OCI-LY7 (cell line): ENCODE measurements at regions not wholly inside any gene's neighbourhood (a gene's known extent, or its start where the extent isn't known, plus 50 kb on each side); places are given as distances from the start of the nearest gene placed in this dataset.

Source experiments
- CTCF ChIP-seq: fragments of 200-600 bp; sonication (generic); conservative IDR thresholded peaks from 2 replicates; pipeline ENCODE4 v1.5.1; 2014; ENCODE audit warnings: mild to moderate bottlenecking, antibody characterized with exemption, low read length, moderate library complexity, mixed read lengths
- EZH2phosphoT487 ChIP-seq: fragments of 200-600 bp; sonication (generic); IDR thresholded peaks from 2 replicates; pipeline ENCODE4 v1.6.1; 2018; ENCODE audit warnings: low read depth, borderline replicate concordance, mild to moderate bottlenecking, mixed run types, antibody characterized with exemption, low read length, moderate library complexity, mixed read lengths

GRCh38 chr7:156148547-156148946 lies 336.3 kb upstream of the SHH start:
- TF ChIP-seq CTCF (no peak), EZH2phosphoT487 (no peak)
